HL-60 (cell line): ENCODE measurements at regions not wholly inside any gene's neighbourhood (a gene's known extent, or its start where the extent isn't known, plus 50 kb on each side); places are given as distances from the start of the nearest gene placed in this dataset.

Experiments
- DNase-seq, 2 experiments: peaks; one replicate each; pipeline ENCODE4 v3.0.0-alpha.2; 2010 to 2020; ENCODE audit warnings: low read depth in 1 of 2, low spot score in 1 of 2
- H3K27ac ChIP-seq: fragments of 250-450 bp; sonication (Bioruptor Pico); replicated peaks from 2 replicates; pipeline ENCODE4 v1.5.1; 2020; ENCODE audit warnings: mild to moderate bottlenecking, moderate library complexity
- H3K27me3 ChIP-seq: fragments of 250-450 bp; sonication (Bioruptor Pico); 2 replicates; pipeline ENCODE4 v1.5.1; 2021; ENCODE audit warnings: mild to moderate bottlenecking, moderate library complexity; ENCODE audit not compliant: insufficient read depth, poor library complexity, severe bottlenecking
- H3K4me3 ChIP-seq: replicated peaks from 2 replicates; pipeline ENCODE4 v1.5.1; 2011; ENCODE audit warnings: mild to moderate bottlenecking, control low read depth, low read length; ENCODE audit not compliant: insufficient read depth
- GABPA ChIP-seq: IDR thresholded peaks from 2 replicates; pipeline ENCODE4 v1.6.1; 2012; ENCODE audit warnings: low read depth
- POLR2AphosphoS5 ChIP-seq: IDR thresholded peaks from 2 replicates; pipeline ENCODE4 v1.6.1; 2012; ENCODE audit warnings: low read depth
- SPI1 ChIP-seq: IDR thresholded peaks from 2 replicates; pipeline ENCODE4 v1.6.1; 2012; ENCODE audit warnings: low read depth, mild to moderate bottlenecking, borderline replicate concordance
- TF ChIP-seq, protein P1 (sequence below): IDR thresholded peaks from one replicate; pipeline ENCODE4 v1.5.1; 2011; ENCODE audit warnings: low read length, control low read depth, inconsistent platforms; ENCODE audit not compliant: insufficient read depth
- TF ChIP-seq, protein P2 (sequence below): IDR thresholded peaks from 2 replicates; pipeline ENCODE4 v1.6.1; 2012; ENCODE audit warnings: low read depth; ENCODE audit not compliant: insufficient replicate concordance

DNA sequence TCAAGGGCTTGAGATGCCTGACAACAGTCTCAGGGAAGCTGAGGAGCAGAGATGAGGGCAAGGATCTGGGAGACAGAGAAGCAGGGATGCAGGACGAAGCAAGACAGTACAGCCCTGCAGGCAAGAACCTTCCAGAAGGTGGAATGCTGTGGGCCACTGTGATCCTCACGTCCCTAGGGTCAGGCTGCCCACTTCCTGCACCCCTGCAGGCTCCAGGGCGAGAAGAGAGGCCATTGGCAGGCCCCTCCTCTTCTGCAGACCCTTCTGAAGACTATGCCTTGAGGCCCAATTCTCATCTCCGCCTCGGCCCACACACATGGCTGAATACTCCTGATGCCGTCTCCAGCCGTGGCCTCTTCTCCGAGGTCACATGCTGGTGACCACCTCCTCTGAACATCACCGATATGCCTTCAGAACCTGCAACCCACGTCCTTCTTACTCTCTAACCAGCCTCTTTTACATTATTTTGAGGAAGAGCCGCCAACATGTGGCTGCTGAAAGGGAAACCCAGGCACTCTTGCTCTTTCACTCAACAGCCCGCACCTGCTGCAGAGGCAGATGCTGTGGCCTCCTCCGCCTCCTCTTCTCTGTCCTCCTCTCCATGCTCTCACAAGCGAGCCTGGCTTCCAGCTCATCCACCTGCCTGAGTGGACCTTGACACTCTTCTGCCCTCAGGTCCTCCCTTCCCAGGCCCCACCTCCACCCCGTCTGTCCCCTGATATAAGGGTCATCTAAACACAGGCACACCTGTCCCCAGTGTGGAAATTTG is 181.5 kb downstream of the IRX2 start:
- H3K4me3 ChIP-seq = no peak overlapping the region
- H3K27ac ChIP-seq = no peak overlapping the region
- no peak for DNase-seq
- TF ChIP-seq, protein P1, sequence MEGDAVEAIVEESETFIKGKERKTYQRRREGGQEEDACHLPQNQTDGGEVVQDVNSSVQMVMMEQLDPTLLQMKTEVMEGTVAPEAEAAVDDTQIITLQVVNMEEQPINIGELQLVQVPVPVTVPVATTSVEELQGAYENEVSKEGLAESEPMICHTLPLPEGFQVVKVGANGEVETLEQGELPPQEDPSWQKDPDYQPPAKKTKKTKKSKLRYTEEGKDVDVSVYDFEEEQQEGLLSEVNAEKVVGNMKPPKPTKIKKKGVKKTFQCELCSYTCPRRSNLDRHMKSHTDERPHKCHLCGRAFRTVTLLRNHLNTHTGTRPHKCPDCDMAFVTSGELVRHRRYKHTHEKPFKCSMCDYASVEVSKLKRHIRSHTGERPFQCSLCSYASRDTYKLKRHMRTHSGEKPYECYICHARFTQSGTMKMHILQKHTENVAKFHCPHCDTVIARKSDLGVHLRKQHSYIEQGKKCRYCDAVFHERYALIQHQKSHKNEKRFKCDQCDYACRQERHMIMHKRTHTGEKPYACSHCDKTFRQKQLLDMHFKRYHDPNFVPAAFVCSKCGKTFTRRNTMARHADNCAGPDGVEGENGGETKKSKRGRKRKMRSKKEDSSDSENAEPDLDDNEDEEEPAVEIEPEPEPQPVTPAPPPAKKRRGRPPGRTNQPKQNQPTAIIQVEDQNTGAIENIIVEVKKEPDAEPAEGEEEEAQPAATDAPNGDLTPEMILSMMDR = no peak
- TF ChIP-seq SPI1 (no peak), POLR2AphosphoS5 (no peak), GABPA (no peak)
- TF ChIP-seq, protein P2, sequence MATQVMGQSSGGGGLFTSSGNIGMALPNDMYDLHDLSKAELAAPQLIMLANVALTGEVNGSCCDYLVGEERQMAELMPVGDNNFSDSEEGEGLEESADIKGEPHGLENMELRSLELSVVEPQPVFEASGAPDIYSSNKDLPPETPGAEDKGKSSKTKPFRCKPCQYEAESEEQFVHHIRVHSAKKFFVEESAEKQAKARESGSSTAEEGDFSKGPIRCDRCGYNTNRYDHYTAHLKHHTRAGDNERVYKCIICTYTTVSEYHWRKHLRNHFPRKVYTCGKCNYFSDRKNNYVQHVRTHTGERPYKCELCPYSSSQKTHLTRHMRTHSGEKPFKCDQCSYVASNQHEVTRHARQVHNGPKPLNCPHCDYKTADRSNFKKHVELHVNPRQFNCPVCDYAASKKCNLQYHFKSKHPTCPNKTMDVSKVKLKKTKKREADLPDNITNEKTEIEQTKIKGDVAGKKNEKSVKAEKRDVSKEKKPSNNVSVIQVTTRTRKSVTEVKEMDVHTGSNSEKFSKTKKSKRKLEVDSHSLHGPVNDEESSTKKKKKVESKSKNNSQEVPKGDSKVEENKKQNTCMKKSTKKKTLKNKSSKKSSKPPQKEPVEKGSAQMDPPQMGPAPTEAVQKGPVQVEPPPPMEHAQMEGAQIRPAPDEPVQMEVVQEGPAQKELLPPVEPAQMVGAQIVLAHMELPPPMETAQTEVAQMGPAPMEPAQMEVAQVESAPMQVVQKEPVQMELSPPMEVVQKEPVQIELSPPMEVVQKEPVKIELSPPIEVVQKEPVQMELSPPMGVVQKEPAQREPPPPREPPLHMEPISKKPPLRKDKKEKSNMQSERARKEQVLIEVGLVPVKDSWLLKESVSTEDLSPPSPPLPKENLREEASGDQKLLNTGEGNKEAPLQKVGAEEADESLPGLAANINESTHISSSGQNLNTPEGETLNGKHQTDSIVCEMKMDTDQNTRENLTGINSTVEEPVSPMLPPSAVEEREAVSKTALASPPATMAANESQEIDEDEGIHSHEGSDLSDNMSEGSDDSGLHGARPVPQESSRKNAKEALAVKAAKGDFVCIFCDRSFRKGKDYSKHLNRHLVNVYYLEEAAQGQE = no peak
- H3K27me3 ChIP-seq = no peaks in the 10 kb centered on the region

DNA sequence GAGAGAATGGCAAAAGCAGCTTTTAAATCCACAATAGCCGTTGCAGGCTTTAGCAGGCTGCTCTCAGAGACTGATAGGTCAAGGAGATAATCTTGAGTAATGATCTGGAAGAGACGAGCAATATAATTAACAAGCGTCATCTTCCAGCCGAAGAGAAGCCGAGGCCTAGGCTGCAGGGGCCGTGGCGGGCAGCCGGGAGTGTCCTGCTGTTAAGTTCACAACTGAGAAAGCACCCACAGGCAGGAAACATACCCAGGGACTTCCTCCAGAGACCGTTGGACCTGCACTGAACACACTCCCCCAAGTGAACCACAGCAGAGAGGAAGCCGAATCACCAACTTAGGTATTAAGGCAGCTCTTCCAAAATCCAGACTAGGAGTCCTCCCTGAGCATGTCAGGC is 182.3 kb downstream of the IRX2 start:
- no peak for DNase-seq
- TF ChIP-seq, protein P1 = no peak
- TF ChIP-seq SPI1 (no peak), POLR2AphosphoS5 (no peak), GABPA (no peak)
- TF ChIP-seq, protein P2 = no peak
- no peaks in the 10 kb centered on the region for H3K27me3 ChIP-seq
- no peak overlapping the region for H3K4me3 ChIP-seq
- H3K27ac ChIP-seq = no peak overlapping the region

DNA sequence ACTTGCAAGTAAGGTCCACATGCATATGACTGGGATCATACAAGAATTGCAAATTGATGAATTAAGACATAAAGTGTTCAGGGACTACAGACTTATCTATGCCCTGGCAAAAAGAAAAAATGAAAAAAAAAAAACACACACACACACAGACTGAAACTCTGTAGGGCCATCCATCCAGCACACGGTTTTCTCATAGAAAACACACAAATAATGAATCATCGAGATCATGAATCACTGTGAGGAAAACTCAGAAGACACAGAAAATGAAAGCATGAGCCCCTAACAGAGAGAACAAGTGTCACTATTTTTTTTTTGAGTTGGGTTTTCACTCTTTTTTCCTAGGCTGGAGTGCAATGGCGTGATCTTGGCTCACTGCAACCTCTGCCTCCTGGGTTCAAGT is 185.2 kb downstream of the IRX2 start:
- Histone ChIP-seq H3K27me3 (no peaks in the 10 kb centered on the region), H3K4me3 (no peak overlapping the region), H3K27ac (no peak overlapping the region)
- TF ChIP-seq GABPA (no peak), SPI1 (no peak), POLR2AphosphoS5 (no peak)
- TF ChIP-seq, protein P1 = no peak
- TF ChIP-seq, protein P2 = no peak
- DNase-seq = no peak
